ENCODE measurements at regions not wholly inside any gene's neighbourhood (a gene's known extent, or its start where the extent isn't known, plus 50 kb on each side); places are given as distances from the start of the nearest gene placed in this dataset.

DNA sequence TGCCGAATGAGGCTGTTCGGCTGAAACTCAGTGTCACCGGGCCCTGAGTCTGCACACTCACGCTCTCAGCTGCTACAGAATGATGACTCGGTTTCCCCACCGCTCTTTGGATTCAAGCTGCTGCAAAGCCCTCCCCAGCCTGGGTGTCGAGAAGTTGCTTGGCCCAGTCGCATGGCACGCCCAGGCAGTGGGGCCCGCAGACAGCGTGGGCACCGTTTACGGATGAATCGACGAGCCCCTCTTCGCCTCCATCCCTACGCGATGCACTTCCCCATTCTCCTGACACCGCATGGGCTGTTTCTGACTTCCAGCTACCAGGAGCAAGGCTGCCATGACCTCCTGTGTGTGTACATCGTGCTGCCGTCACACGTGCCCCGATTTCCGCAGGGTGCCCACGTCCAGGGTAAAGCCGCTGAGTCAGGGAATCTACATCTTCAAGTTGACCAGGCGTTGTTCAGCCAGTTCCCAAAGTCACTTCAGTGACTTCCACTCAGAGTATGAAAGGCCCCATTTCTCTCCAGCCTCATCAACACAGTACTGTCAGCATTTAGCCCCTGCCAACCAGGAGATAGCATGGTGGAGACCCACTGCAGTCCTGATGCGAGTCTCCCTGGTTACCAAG is 60.3 kb upstream of the GPC1 start:
- TF ChIP-seq CTCF (IDR thresholded peaks at IDR 0.05; ENCODE audit: low read length) (no peak), EZH2 (optimal IDR thresholded peaks at IDR 0.05; ENCODE audit: low read depth, low read length) (no peak), EZH2phosphoT487 (IDR thresholded peaks at IDR 0.05; ENCODE audit: low read length) (no peak)
